ENCODE measurements at regions not wholly inside any gene's neighbourhood (a gene's known extent, or its start where the extent isn't known, plus 50 kb on each side); places are given as distances from the start of the nearest gene placed in this dataset.

- H3K4me1 Mint-ChIP-seq = no peaks in the 10 kb centered on the region
- no peak for DNase-seq
- WGBS (ENCODE audit: insufficient coverage) = no CpG with 5 or more reads among the region's 1 CpG
Observed at GRCh38 chr5:18142831-18143230, 508.6 kb downstream of the TAF11L14 start.

GRCh38 chr5:18152671-18153070 is 518.4 kb downstream of the TAF11L14 start:
- Mint-ChIP-seq H3K27ac (no peak overlapping the region), H3K4me1 (peaks cover 2% of the 10 kb centered on the region), H3K27me3 (ENCODE audit: low read depth in 3 of 3) (peaks cover 0 to 2% (median 0%) of the 10 kb centered on the region in 3 donors), H3K36me3 (no peaks in the 10 kb centered on the region), H3K4me3 (no peak overlapping the region), H3K9me3 (peaks cover 0 to 8% (median 4%) of the 10 kb centered on the region in 7 donors)
- Histone ChIP-seq H3K4me1 (ENCODE audit: control insufficient read depth in 1 of 2, insufficient read depth in 2 of 2, low read length in 2 of 2) (no peaks in the 10 kb centered on the region), H2AFZ (ENCODE audit: insufficient read depth, low read depth, low read length, poor library complexity, severe bottlenecking) (no peak overlapping the region), H4K20me1 (ENCODE audit: insufficient read depth, low read length) (no peaks in the 10 kb centered on the region), H3K9ac (ENCODE audit: insufficient read depth, low read length, poor library complexity, severe bottlenecking) (no peak overlapping the region), H3K9me3 (replicated peaks in 1 of 2; ENCODE audit: control insufficient read depth in 1 of 2, insufficient read depth in 1 of 2, low read length in 2 of 2) (no peaks in the 10 kb centered on the region), H3K79me2 (ENCODE audit: insufficient read depth, low read length) (no peaks in the 10 kb centered on the region), H3K4me3 (replicated peaks in 1 of 3; ENCODE audit: low read depth in 2 of 3, low read length in 3 of 3) (no peak overlapping the region), H3K27me3 (ENCODE audit: control insufficient read depth in 2 of 2, insufficient read depth in 2 of 2, low read length in 2 of 2) (no peaks in the 10 kb centered on the region), H3K27ac (ENCODE audit: low read depth in 1 of 2, low read length in 2 of 2) (no peak overlapping the region), H3K36me3 (replicated peaks in 1 of 2; ENCODE audit: control insufficient read depth in 1 of 2, insufficient read depth in 2 of 2, low read length in 2 of 2) (no peaks in the 10 kb centered on the region), H3K4me2 (replicated peaks; ENCODE audit: extremely low read depth, low read length, poor library complexity, severe bottlenecking) (no peak overlapping the region)
- intact Hi-C loops (cut with micrococcal nuclease) = no loop called here
- WGBS (ENCODE audit: insufficient coverage) = no CpG with 5 or more reads among the region's 2 CpGs
- no peak for DNase-seq
- no peak for TF ChIP-seq CTCF (IDR thresholded peaks at IDR 0.05)

More at GRCh38 chr5:18142831-18143230, 508.6 kb downstream of the TAF11L14 start:
- Mint-ChIP-seq H3K36me3 (no peaks in the 10 kb centered on the region), H3K9me3 (peaks cover 3 to 16% (median 14%) of the 10 kb centered on the region in 7 donors), H3K27me3 (ENCODE audit: low read depth in 3 of 3) (peaks cover 0 to 3% (median 0%) of the 10 kb centered on the region in 3 donors), H3K4me3 (no peak overlapping the region), H3K27ac (no peak overlapping the region)
- TF ChIP-seq CTCF (IDR thresholded peaks at IDR 0.05) = no peak
- H3K4me2 ChIP-seq (replicated peaks; ENCODE audit: extremely low read depth, low read length, poor library complexity, severe bottlenecking) = no peak overlapping the region
- intact Hi-C loops (cut with micrococcal nuclease) = no loop called here
- no peaks in the 10 kb centered on the region for H3K36me3 ChIP-seq (replicated peaks in 1 of 2; ENCODE audit: control insufficient read depth in 1 of 2, insufficient read depth in 2 of 2, low read length in 2 of 2)
- no peak overlapping the region for H2AFZ ChIP-seq (ENCODE audit: insufficient read depth, low read depth, low read length, poor library complexity, severe bottlenecking)
- no peak overlapping the region for H3K4me3 ChIP-seq (replicated peaks in 1 of 3; ENCODE audit: low read depth in 2 of 3, low read length in 3 of 3)
- peaks cover 7 to 15% of the 10 kb centered on the region in 2 donors for H3K9me3 ChIP-seq (replicated peaks in 1 of 2; ENCODE audit: control insufficient read depth in 1 of 2, insufficient read depth in 1 of 2, low read length in 2 of 2)
- H3K4me1 ChIP-seq (ENCODE audit: control insufficient read depth in 1 of 2, insufficient read depth in 2 of 2, low read length in 2 of 2) = no peaks in the 10 kb centered on the region
- no peak overlapping the region for H3K9ac ChIP-seq (ENCODE audit: insufficient read depth, low read length, poor library complexity, severe bottlenecking)
- H3K79me2 ChIP-seq (ENCODE audit: insufficient read depth, low read length) = no peaks in the 10 kb centered on the region
- no peak overlapping the region for H3K27ac ChIP-seq (ENCODE audit: low read depth in 1 of 2, low read length in 2 of 2)
- H3K27me3 ChIP-seq (ENCODE audit: control insufficient read depth in 2 of 2, insufficient read depth in 2 of 2, low read length in 2 of 2) = no peaks in the 10 kb centered on the region
- no peaks in the 10 kb centered on the region for H4K20me1 ChIP-seq (ENCODE audit: insufficient read depth, low read length)

Data from CD14-positive monocyte (primary cell).